ENCODE measurements at regions not wholly inside any gene's neighbourhood (a gene's known extent, or its start where the extent isn't known, plus 50 kb on each side); places are given as distances from the start of the nearest gene placed in this dataset.

GRCh38 chr2:37588316-37588777 is 83.1 kb downstream of the CDC42EP3 start:
- peaks cover 0 to 2% (median 0%) of the 10 kb centered on the region in 4 donors for H3K9me3 ChIP-seq
- DNase-seq (ENCODE audit: extremely low spot score) = no peak
- TF ChIP-seq EP300 (IDR thresholded peaks at IDR 0.05) (no peak), POLR2A (IDR thresholded peaks at IDR 0.05; ENCODE audit: low read depth) (no peak), CTCF (IDR thresholded peaks at IDR 0.05) (no peak), POLR2AphosphoS5 (IDR thresholded peaks at IDR 0.05) (no peak)
- intact Hi-C loops (cut with DNase I) = no loop called here
- H3K36me3 ChIP-seq = no peaks in the 10 kb centered on the region
- no peaks in the 10 kb centered on the region for H3K27me3 ChIP-seq
- 95% methylated on average over 6 of the region's 6 CpGs for WGBS
- no peak overlapping the region for H3K27ac ChIP-seq (replicated peaks in 1 of 4)
- H3K4me3 ChIP-seq = no peak overlapping the region
- peaks cover 24 to 76% (median 68%) of the 10 kb centered on the region in 4 donors for H3K4me1 ChIP-seq

- Histone ChIP-seq H3K4me3 (no peak overlapping the region), H3K27me3 (no peaks in the 10 kb centered on the region), H3K27ac (replicated peaks in 1 of 4) (peak overlapping the region; percentile 46 to 67 (median 62)), H3K36me3 (no peaks in the 10 kb centered on the region), H3K9me3 (peaks cover 0 to 11% (median 3%) of the 10 kb centered on the region in 4 donors), H3K4me1 (peaks cover 21 to 67% (median 58%) of the 10 kb centered on the region in 4 donors)
- TF ChIP-seq POLR2A (IDR thresholded peaks at IDR 0.05; ENCODE audit: low read depth) = no peak
- TF ChIP-seq EP300 (IDR thresholded peaks at IDR 0.05) = no peak
- no peak for TF ChIP-seq CTCF (IDR thresholded peaks at IDR 0.05)
- TF ChIP-seq POLR2AphosphoS5 (IDR thresholded peaks at IDR 0.05) = no peak
- WGBS = 92% methylated on average over 3 of the region's 3 CpGs
- no peak for DNase-seq (ENCODE audit: extremely low spot score)
- intact Hi-C loops (cut with DNase I) = no loop called here
Measured at GRCh38 chr2:37589298-37589697, 82.1 kb downstream of the CDC42EP3 start.

- intact Hi-C loops (cut with DNase I) = no loop called here
- H3K36me3 ChIP-seq = no peaks in the 10 kb centered on the region
- 66% methylated on average over 3 of the region's 3 CpGs for WGBS
- no peak overlapping the region for H3K4me3 ChIP-seq
- no peaks in the 10 kb centered on the region for H3K27me3 ChIP-seq
- peak overlapping the region; percentile 46 to 67 (median 62) for H3K27ac ChIP-seq (replicated peaks in 1 of 4)
- DNase-seq (ENCODE audit: extremely low spot score) = no peak
- H3K4me1 ChIP-seq = peaks cover 20 to 58% (median 50%) of the 10 kb centered on the region in 4 donors
- peak; percentile 43 for TF ChIP-seq EP300 (IDR thresholded peaks at IDR 0.05)
- TF ChIP-seq POLR2A (IDR thresholded peaks at IDR 0.05; ENCODE audit: low read depth) = no peak
- peak; percentile 69 to 72 for TF ChIP-seq POLR2AphosphoS5 (IDR thresholded peaks at IDR 0.05)
- H3K9me3 ChIP-seq = peaks cover 0 to 14% (median 4%) of the 10 kb centered on the region in 4 donors
Measured at GRCh38 chr2:37590119-37590571, 81.3 kb downstream of the CDC42EP3 start.

Small RNA genes in the stretch of these regions (small RNA-seq; reads per million reads assigned to genes)
- gene RNU6-1116P = 0 reads per million in 3 donors

Data from esophagus muscularis mucosa (tissue), 4 donors.